ENCODE measurements at regions not wholly inside any gene's neighbourhood (a gene's known extent, or its start where the extent isn't known, plus 50 kb on each side); places are given as distances from the start of the nearest gene placed in this dataset.

DNA sequence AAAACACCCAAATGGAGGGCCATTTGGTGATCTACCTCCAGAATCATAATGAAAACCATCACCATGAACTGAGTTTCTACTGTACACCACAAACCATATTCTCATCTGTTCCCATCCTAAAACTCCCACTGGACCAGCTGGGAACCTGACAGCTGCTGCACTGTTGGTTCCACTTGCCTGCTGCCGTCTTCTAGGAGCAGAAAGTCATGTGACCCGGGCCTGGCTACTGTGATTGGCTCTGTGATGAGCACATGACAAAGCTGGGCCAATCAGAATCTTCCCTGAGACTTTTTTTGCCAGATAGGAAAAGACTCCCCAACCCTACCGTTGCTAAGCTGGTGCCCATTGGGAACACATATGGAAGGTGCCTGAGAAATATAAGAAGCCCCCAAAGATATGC, 264.2 kb downstream of the MRTFB start:
- Mint-ChIP-seq H3K36me3 (no peaks in the 10 kb centered on the region), H3K27me3 (peaks cover 2% of the 10 kb centered on the region), H3K4me1 (no peaks in the 10 kb centered on the region), H3K27ac (no peak overlapping the region), H3K4me3 (no peak overlapping the region), H3K9me3 (peaks cover 1% of the 10 kb centered on the region)
- ATAC-seq (ENCODE audit: low read depth): no peak
- no peak for DNase-seq (ENCODE audit: low spot score in 2 of 2)

DNA sequence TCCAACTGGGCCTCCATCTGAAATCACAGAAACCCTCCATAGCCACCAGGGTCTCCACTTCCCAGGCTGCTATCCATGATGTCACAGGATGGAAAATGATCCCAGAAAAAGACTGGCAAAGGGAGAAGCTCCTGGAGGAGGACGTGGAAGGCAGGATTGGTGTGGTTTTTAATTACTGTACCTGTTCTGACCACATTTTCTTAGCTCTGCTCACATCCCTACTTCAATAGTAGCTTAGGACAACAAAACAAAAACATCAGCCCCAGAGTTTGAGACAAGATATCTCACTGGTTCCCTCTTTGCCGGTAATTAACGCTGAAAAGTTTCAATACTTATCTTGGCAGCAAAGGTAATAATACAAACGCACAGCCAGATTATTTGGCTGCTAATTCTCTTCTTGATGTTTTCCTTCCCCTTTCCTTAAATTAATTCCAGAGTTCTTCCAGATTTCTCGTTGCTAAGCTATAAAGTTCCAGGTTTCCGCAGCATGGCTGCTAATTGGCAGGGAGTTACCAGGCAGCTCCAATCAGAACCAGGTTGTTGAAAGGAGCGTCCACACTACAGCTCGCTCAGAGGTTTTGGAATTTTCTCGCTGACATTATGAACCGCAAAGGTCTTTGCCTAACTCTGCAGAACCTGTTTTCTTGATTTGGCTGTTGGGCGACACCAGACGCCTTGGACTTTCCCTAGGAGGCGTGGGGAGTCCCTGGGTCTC, 263.4 kb downstream of the MRTFB start:
- Mint-ChIP-seq H3K4me3 (no peak overlapping the region), H3K4me1 (no peaks in the 10 kb centered on the region), H3K9me3 (no peaks in the 10 kb centered on the region), H3K36me3 (no peaks in the 10 kb centered on the region), H3K27me3 (no peaks in the 10 kb centered on the region), H3K27ac (no peak overlapping the region)
- ATAC-seq (ENCODE audit: low read depth) (no peak), DNase-seq (ENCODE audit: low spot score in 2 of 2) (no peak)

DNA sequence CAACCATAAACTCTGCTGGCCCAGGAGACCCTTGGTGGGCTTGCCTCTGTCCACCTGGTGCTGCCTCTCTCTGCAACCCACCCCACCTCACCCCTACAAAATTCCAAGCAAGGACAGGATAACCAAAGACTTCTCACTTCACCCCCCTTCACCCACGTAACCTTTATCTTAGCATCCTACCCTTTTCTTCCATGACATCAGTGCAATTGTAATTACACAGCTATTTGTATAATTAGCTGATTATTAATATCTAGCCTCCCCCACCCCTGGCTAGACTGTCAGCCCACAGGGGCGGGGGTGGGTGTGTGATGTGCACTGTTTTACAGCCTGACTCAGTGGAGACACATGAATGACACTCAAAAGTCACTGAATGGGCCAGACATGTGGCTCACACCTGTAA, 262.2 kb downstream of the MRTFB start:
- DNase-seq (ENCODE audit: low spot score in 2 of 2) (no peak), ATAC-seq (ENCODE audit: low read depth) (no peak)
- Mint-ChIP-seq H3K9me3 (no peaks in the 10 kb centered on the region), H3K27ac (no peak overlapping the region), H3K4me1 (no peaks in the 10 kb centered on the region), H3K4me3 (no peak overlapping the region), H3K27me3 (no peaks in the 10 kb centered on the region), H3K36me3 (no peaks in the 10 kb centered on the region)

DNA sequence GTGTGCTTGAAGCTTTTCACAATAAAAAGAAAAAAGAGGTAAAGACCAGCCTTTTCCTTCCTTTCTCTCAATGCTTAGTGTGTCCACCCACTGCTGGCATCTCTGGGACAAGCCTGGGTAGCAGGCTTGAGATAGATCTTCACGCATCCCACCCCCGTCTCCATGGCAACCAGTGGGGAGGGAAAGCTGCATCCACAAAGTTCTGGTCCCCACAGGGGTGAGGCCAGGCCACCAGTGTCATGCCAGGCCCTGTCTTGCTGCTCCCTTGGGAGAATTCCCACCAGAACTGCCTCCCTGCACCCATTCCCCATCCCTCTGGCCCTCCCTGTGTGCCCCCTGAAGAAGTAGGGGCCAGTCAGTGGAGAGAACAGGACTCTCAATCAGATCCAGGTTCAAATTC, 259.9 kb downstream of the MRTFB start:
- ATAC-seq (ENCODE audit: low read depth): no peak
- H3K4me1 Mint-ChIP-seq: no peaks in the 10 kb centered on the region
- no peak overlapping the region for H3K27ac Mint-ChIP-seq
- no peaks in the 10 kb centered on the region for H3K36me3 Mint-ChIP-seq
- H3K4me3 Mint-ChIP-seq: no peak overlapping the region
- DNase-seq (ENCODE audit: low spot score in 2 of 2): no peak
- no peaks in the 10 kb centered on the region for H3K27me3 Mint-ChIP-seq
- no peaks in the 10 kb centered on the region for H3K9me3 Mint-ChIP-seq

DNA sequence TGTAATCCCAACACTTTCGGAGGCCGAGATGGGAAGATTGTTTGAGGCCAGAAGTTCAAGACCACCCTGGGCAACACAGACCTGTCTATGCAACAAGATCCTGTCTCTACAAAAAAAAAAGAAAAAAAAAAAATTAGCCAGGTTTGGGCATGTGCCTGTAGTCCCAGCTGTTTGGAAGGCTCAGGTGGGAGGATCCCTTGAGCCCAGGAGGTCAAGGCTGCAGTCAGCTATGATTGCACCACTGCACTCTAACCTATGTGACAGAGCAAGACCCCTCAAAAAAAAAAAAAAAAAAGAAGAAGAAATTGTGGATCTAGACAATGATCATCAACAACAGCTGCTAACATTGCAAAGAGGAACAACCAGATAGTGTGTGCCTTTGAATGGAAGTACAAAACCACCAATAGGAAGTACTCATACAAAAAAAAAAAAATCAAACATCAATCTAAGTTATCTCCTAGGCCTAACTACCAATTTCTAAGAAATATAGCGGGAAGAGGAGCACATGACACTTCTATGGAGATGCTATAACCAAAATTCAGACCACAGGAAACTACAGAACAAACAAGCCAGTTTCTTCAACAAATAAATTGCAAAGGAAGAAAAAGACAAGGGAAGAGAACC, 258.7 kb downstream of the MRTFB start:
- no peak overlapping the region for H3K4me3 Mint-ChIP-seq
- H3K9me3 Mint-ChIP-seq: no peaks in the 10 kb centered on the region
- ATAC-seq (ENCODE audit: low read depth) (no peak), DNase-seq (ENCODE audit: low spot score in 2 of 2) (no peak)
- H3K4me1 Mint-ChIP-seq: no peaks in the 10 kb centered on the region
- no peaks in the 10 kb centered on the region for H3K27me3 Mint-ChIP-seq
- no peak overlapping the region for H3K27ac Mint-ChIP-seq
- H3K36me3 Mint-ChIP-seq: no peaks in the 10 kb centered on the region

DNA sequence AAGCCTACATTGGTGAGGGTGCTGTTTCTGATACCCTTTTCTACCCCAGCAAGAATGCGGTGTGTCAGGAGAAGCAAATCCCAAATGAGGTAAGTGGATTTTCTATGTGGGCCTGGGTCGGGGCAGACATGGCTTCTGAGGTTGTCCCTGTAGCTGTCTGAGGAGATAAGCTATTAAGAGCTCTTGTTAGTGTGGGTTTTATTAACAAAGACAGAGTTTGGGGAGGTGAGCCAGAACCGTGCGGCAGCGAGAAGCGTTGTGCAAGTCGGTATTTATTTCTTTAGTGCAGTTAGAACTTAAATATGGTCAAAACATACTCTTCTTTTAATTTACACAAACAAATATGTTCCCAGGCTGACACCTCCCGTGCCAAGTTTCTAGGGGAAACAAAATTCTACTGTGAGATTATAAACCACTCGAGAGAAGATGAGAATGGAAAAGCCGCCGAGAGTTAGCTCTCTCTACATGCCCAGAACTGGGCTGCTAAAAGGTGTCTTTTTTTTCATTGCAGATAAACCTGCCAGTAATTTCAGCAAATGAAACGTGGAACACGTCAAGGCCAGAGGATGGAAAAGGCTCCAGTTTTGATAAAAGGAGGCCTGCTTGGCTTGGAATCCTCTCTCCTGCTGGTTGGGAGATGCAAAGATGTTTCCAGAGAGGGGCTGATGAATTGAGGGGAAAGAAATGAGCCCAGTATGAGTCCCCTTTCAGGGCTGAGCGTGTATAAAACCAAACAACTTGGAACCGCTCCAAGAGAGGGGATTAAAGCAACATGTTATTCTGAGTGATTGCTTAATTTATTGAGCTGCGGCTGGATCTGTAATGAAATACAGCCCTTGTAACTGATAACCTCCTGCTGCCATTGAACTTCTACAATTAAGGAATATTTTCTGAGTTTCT, 254.6 kb downstream of the MRTFB start:
- H3K36me3 Mint-ChIP-seq: no peaks in the 10 kb centered on the region
- no peak overlapping the region for H3K4me3 Mint-ChIP-seq
- no peaks in the 10 kb centered on the region for H3K4me1 Mint-ChIP-seq
- ATAC-seq (ENCODE audit: low read depth): no peak
- no peaks in the 10 kb centered on the region for H3K9me3 Mint-ChIP-seq
- no peak for DNase-seq (ENCODE audit: low spot score in 2 of 2)
- no peak overlapping the region for H3K27ac Mint-ChIP-seq
- no peaks in the 10 kb centered on the region for H3K27me3 Mint-ChIP-seq

DNA sequence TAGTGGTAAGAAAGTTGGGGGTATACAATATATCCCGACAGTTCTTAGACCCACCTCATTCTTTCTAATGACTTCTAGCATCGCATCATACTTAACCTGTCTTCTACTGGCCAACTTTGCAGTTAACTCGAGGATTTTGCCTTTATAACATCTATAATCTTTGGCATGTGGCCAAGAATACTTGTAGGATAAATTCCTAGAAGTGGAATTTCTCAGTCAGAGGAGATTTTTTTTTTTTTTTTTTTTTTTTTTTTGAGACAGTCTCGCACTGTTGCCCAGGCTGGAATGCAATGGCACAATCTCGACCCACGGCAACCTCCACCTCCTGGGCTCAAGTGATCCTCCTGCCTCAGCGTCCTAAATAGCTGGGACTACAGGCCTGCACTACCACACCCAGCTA, 253.5 kb downstream of the MRTFB start:
- ATAC-seq (ENCODE audit: low read depth): no peak
- no peaks in the 10 kb centered on the region for H3K9me3 Mint-ChIP-seq
- H3K4me3 Mint-ChIP-seq: no peak overlapping the region
- no peaks in the 10 kb centered on the region for H3K4me1 Mint-ChIP-seq
- no peaks in the 10 kb centered on the region for H3K36me3 Mint-ChIP-seq
- H3K27ac Mint-ChIP-seq: no peak overlapping the region
- no peak for DNase-seq (ENCODE audit: low spot score in 2 of 2)
- no peaks in the 10 kb centered on the region for H3K27me3 Mint-ChIP-seq

DNA sequence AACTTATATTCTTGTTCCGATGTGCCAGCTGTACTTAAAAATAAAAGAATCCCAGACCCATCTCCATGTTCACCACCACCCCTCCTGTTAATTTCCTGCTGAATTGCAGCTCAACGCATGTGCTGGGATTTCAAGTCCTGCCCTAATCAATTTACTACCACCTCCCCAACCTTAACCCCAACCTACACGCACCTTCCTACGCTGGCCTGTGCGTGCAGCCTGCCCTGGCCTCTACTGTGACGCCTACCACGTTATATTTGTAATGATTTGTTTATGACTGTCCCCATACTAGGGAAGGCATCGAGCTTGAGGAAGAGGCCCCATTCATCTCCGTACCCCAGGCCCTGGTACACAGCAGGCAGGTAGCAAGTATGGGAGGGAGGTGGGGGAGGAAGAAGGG, 251.1 kb downstream of the MRTFB start:
- Mint-ChIP-seq H3K4me1 (no peaks in the 10 kb centered on the region), H3K9me3 (no peaks in the 10 kb centered on the region), H3K27ac (no peak overlapping the region), H3K36me3 (no peaks in the 10 kb centered on the region), H3K27me3 (no peaks in the 10 kb centered on the region), H3K4me3 (no peak overlapping the region)
- no peak for DNase-seq (ENCODE audit: low spot score in 2 of 2)
- no peak for ATAC-seq (ENCODE audit: low read depth)

DNA sequence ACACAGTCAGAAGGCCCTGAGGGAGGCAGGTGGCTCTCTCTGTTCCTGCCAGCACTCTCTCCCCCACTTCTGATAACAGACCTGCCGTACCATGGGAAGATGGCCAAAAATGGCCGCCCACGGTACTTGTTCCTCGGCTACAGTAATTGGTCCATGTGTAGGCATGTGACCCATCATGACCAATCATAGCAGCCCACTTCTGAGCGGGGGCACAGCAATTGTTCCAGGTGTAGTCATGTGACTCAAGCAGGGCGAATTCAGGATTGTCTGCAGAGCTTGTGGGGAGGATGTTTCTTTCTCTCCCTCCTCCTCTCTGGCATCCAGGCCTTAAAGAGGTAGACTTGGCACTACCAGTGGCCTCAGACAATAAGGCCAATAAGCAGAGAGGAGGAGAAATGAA, 250.4 kb downstream of the MRTFB start:
- no peaks in the 10 kb centered on the region for H3K9me3 Mint-ChIP-seq
- no peaks in the 10 kb centered on the region for H3K36me3 Mint-ChIP-seq
- ATAC-seq (ENCODE audit: low read depth): no peak
- H3K4me3 Mint-ChIP-seq: no peak overlapping the region
- H3K27ac Mint-ChIP-seq: no peak overlapping the region
- no peaks in the 10 kb centered on the region for H3K27me3 Mint-ChIP-seq
- no peaks in the 10 kb centered on the region for H3K4me1 Mint-ChIP-seq
- no peak for DNase-seq (ENCODE audit: low spot score in 2 of 2)

DNA sequence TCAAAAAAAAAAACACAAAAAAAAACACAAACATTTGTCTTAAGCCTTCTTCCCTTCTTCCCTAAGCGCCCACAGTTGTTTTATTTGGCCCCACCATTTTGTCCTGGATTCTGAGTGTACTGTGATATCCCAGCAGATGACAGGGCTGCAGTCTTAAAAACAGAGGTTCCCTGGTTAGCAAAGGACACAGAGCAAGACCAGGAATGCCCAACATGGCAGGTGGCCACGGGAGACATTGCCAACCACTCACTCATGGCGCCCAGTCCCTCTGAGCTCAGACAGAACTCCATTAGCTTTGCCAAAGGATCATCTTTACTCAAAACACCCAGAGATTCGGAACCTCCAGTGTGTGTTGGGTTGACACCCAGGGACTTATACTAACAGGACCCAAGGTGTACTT, 249.3 kb downstream of the MRTFB start:
- Mint-ChIP-seq H3K4me1 (no peaks in the 10 kb centered on the region), H3K36me3 (no peaks in the 10 kb centered on the region), H3K4me3 (no peak overlapping the region), H3K27ac (no peak overlapping the region), H3K27me3 (no peaks in the 10 kb centered on the region), H3K9me3 (no peaks in the 10 kb centered on the region)
- DNase-seq (ENCODE audit: low spot score in 2 of 2) (no peak), ATAC-seq (ENCODE audit: low read depth) (no peak)

Data from memory B cell (primary cell).